Stimulated activated CD4-positive, alpha-beta T cell treated with anti-CD3 and anti-CD28 coated beads, Interleukin-1b, Interleukin-23, amount 100 ng/mL, for 1 hour (primary cell): ENCODE measurements at regions not wholly inside any gene's neighbourhood (a gene's known extent, or its start where the extent isn't known, plus 50 kb on each side); places are given as distances from the start of the nearest gene placed in this dataset.

Experiments
- DNase-seq, 2 donors: peaks; one replicate each; pipeline ENCODE4 v3.0.0-alpha.2; 2020; ENCODE audit warnings: low read depth in 2 of 2

- no peak for DNase-seq
Observed at GRCh38 chr17:56648321-56648720, 54.8 kb downstream of the NOG start.

DNA sequence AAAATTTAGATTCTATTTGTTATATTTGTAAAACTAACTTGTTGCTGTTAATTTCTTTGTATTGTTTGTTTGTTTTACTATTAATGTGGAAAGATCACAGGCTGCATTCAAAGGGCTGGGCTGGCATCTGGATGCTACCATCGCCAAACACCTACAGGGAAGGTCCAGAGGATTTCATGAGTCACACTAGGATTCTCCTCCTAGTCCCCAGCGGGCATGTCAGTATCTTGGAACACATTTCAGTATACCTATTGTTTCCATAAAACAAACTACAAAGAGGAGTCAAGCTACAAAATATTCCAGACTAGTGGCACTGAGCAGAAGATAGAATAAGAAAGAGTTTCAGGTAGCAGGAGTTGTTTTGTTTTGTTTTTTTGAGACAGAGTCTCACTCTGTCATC is 55.3 kb downstream of the NOG start:
- no peak for DNase-seq

DNA sequence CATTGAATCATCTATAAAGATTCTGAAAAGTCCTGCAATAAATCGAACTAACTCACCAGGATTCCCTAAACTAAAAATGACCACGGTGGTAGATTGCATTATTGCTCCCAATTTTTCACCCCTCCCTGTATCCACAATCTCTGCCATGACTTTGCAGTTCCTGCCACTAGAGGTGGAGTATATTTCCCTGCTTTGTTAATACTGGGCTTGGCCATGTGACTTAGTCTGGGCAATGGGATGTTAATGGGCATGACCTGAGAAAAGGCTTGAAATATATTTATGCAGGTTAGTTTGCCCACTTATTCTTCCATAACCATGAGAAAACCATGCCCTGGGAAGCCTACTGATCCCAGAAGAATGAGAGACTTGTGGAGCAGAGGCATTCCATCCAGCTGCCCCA is 59.1 kb downstream of the NOG start:
- DNase-seq, result no peak

- peak; percentile 25 to 30 for DNase-seq
Observed at GRCh38 chr17:56653877-56654276, 60.4 kb downstream of the NOG start.

- no peak for DNase-seq
Observed at GRCh38 chr17:56656701-56657327, 63.3 kb downstream of the NOG start.

DNA sequence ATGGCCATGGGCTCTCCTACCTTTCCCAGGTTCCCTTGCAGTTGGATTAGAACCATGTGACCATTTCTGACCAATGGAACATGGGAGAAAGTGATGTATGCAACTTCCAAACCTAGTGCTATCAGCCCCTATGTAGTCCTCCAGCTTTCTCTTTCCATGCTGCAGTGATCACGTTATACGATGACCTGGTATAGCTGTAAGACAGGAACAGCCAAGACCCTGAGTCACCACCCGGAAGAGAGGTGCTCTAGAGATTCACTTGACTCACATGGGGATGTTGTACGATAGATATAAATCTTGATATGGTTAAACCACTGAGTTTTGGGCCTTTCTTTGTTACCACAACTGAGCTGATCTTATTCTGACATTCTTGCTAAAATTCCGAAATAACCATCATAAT is 65.1 kb downstream of the NOG start:
- DNase-seq, result no peak

GRCh38 chr17:56659622-56660021 is 66.1 kb downstream of the NOG start:
- no peak for DNase-seq

DNA sequence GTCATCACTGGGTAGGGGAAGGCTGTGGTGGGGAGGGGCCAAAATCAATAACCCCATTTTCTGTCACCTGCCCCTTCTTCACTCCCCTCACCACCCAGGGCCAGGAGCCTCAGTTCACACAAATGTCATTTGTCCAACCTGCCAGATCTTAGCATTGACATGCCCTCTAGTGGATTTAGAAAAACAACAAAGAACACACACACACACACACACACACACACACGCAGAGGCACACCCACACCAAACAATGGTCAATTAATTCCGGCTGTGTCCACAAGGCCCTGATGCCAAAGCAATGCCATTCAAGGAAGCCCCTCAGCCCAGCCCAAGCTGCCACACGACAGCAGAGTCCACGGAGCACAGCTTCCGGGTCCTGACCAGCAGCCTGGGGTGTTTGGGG is 68.4 kb downstream of the NOG start:
- no peak for DNase-seq

GRCh38 chr17:56665864-56666263 is 72.4 kb downstream of the NOG start:
- no peak for DNase-seq

DNA sequence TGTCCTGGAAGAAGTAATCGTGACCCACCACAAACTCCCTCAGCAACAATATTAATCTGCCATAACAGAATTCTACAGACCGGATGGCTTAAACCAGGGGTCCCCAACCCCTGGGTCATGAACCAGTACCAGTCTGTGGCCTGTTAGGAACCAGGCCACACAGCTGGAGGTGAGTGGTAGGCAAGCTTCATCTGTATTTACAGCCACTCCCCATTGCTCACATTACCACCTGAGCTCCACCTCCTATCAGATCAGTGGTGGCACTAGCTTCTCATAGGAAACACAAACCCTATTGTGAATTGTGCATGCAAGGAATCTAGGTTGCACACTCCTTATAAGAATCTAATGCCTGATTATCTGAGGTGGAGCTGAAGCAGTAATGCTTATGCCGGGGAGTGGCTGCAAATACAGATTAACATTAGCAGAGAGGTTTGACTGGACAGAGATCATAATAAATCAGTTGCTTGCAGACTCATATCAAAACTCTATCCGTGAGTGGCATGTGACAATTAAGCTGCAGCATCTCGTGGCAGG is 74.5 kb downstream of the NOG start:
- DNase-seq, result no peak

DNA sequence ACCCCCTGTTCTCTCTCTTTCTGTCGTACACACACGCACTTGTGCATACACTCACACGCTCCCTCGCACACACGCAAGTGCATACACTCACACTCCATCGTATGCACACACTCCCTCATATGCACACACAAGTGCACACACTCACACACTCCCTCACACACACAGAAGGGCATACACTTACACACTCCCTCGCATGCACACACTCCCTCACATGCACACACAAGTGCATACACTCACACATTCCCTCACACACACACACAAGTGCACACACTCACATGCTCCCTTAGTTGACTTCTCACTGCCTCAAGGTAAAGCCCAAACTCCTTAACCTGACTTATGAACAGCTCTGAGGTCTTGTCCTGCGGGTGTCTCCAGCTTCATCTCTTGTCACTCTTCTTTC is 78.7 kb downstream of the NOG start:
- no peak for DNase-seq

DNA sequence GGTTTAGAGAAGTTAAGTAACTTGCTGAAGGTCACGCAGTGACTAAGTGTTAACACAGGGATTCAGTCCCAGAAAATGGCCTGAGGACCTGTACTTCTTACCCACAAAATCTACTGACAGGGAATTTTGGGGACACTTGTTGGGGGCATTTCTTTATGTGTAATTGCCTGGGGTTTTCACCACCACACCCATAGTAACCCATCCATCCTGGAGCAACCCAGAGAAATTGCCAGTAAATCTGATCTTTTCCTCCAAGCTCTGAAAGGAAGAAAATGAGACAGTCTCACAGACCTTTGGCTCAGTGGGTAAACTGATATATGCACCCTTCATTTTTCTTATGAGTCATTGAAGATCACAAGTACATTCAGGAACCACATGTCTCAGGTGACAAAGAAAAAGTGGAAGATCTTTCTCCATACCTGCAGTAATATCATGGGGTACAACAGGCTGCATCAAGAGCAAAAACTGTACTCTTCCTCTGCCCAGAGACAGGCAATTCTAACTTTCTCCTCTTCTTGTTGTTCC is 81.0 kb downstream of the NOG start:
- no peak for DNase-seq

- DNase-seq, result no peak
Observed at GRCh38 chr17:56675876-56676660, 82.6 kb downstream of the NOG start.

DNA sequence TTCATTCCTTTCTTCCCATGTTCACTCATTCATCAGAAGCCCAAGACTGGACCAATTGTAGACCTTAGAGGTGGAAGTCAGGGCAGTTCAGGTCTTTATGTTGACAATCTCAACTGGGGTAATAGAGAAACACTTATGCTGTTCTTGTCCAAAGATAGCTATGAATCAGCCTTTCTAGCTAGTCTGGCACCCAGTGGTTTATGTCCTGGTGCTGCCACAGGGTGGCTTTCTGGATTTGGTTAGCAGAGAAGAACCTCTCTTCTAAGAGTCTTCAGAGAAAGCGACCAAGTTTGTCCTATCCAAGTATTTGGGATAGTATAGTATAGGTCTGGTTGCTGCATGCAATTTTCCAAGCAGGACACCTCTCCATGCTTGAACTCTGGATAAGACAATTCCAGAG is 83.3 kb downstream of the NOG start:
- DNase-seq, result no peak

- DNase-seq, result no peak
Observed at GRCh38 chr17:56678249-56679114, 85.0 kb downstream of the NOG start.

DNA sequence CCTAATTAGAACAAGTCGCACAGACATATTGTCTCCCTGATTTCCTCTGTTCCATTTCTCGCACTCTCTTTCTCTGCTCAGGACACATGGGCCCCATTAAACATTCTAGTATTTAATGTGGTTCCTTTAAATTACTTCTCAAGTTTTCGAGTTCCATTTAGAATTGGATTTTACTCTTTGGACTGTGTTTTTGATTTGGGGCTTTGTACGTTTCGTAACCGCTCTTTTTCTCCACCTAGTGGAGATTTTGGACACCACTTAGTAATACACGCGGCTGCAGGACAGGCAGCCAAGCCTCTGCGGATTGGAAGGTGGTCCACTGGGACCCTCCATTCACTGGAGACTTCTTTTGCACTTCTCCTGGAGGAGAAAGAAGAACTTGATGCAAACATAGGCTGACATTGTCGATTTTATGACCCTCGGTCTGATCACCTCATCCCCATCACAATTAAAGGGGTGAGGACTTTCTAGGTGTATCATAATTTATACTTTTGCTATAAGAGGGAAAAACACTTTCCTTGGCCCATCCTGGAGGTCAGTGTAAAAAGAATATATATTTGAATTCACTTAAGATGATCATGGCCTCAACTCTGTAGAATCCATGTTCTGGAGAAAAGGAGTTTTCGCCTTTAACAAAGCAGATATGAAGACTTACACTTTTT is 85.7 kb downstream of the NOG start:
- no peak for DNase-seq

GRCh38 chr17:56679777-56680422 is 86.4 kb downstream of the NOG start:
- no peak for DNase-seq

- DNase-seq, result no peak
Observed at GRCh38 chr17:56680676-56681075, 87.2 kb downstream of the NOG start.

DNA sequence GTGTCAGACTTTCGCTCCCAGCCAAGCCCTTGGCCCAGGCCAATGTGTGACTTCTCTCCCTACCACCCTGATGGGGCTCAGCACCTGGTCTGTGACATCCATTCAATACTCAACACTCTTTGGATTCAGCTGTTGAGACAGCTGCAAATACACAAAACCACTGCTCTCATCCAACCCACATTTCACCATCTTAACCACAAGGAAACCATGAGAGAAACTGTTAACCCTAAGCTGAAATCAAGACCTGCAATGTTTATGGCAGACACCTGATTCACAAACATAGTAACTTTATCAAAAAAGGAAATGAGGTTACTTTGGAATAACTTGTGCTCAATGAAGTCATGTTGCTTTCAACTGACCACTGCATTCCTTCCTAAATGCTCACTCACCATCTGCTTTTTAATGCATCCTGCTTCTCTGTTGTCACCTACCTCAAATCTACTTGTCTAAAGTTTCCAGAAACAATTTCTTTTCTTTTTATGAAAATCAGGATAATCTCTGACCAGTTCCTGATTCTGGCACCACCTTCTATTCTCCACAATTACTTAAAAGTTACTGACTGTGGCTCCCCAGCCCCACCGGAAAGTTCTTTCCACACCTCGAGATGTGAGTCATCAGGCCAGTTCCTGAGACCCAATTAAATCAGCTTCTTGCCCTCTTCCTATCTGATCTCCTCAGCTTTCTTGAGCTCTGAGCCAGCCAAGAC is 88.2 kb downstream of the NOG start:
- no peak for DNase-seq

- DNase-seq, result no peak
Observed at GRCh38 chr17:56688151-56688550, 94.7 kb downstream of the NOG start.
